ENCODE measurements at regions not wholly inside any gene's neighbourhood (a gene's known extent, or its start where the extent isn't known, plus 50 kb on each side); places are given as distances from the start of the nearest gene placed in this dataset.

DNA sequence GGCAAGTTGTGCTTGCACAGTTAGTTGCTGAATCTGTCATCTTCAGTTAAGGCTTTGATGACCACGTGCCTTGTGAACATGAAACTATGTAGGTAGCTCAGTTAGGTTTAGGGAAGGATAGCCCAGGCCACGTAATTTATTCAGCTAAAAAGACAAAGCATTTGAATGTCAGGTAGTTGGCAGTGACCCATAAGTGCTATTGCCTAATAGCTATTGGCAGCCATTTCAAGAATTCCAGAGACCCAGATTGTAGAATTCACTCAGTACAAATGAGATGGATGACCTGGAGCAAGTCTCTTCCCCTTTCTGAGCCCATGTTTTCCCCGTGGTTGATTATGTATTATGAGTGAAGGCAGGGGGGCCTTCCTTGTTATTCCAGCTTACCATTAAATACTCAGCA, 265.3 kb upstream of the ANO5 start:
- DNase-seq (ENCODE audit: extremely low spot score, unreplicated experiment), result no peak
- Mint-ChIP-seq H3K4me1 (ENCODE audit: unreplicated experiment) (no peaks in the 10 kb centered on the region), H3K27ac (ENCODE audit: unreplicated experiment) (no peak overlapping the region), H3K4me3 (ENCODE audit: unreplicated experiment) (no peak overlapping the region), H3K36me3 (ENCODE audit: unreplicated experiment) (no peaks in the 10 kb centered on the region), H3K9me3 (ENCODE audit: unreplicated experiment) (no peaks in the 10 kb centered on the region), H3K27me3 (ENCODE audit: unreplicated experiment) (no peaks in the 10 kb centered on the region)
- TF ChIP-seq, protein P1, sequence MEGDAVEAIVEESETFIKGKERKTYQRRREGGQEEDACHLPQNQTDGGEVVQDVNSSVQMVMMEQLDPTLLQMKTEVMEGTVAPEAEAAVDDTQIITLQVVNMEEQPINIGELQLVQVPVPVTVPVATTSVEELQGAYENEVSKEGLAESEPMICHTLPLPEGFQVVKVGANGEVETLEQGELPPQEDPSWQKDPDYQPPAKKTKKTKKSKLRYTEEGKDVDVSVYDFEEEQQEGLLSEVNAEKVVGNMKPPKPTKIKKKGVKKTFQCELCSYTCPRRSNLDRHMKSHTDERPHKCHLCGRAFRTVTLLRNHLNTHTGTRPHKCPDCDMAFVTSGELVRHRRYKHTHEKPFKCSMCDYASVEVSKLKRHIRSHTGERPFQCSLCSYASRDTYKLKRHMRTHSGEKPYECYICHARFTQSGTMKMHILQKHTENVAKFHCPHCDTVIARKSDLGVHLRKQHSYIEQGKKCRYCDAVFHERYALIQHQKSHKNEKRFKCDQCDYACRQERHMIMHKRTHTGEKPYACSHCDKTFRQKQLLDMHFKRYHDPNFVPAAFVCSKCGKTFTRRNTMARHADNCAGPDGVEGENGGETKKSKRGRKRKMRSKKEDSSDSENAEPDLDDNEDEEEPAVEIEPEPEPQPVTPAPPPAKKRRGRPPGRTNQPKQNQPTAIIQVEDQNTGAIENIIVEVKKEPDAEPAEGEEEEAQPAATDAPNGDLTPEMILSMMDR (IDR thresholded peaks at IDR 0.05), result no peak

DNA sequence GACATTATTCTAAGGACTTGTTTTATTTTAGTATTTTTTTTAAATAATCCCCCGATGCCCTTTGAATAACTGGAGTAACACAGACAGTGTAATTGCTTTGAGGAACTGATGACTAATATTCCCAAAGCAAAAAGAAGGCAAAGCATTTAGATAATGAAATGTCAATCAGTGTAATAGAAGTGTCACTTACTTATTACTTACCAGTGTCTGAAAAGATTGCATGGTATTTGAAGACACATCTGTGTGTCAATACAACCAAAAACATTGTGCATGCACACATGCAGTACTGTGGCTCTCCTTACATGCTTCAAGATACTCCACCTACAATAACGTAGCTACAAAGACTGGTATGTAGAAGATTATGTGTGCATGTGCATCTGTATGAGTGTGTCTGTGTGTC, 264.0 kb upstream of the ANO5 start:
- Mint-ChIP-seq H3K27ac (ENCODE audit: unreplicated experiment) (no peak overlapping the region), H3K4me1 (ENCODE audit: unreplicated experiment) (no peaks in the 10 kb centered on the region), H3K9me3 (ENCODE audit: unreplicated experiment) (no peaks in the 10 kb centered on the region), H3K4me3 (ENCODE audit: unreplicated experiment) (no peak overlapping the region), H3K36me3 (ENCODE audit: unreplicated experiment) (no peaks in the 10 kb centered on the region), H3K27me3 (ENCODE audit: unreplicated experiment) (no peaks in the 10 kb centered on the region)
- no peak for DNase-seq (ENCODE audit: extremely low spot score, unreplicated experiment)
- TF ChIP-seq, protein P1 (IDR thresholded peaks at IDR 0.05), result no peak

DNA sequence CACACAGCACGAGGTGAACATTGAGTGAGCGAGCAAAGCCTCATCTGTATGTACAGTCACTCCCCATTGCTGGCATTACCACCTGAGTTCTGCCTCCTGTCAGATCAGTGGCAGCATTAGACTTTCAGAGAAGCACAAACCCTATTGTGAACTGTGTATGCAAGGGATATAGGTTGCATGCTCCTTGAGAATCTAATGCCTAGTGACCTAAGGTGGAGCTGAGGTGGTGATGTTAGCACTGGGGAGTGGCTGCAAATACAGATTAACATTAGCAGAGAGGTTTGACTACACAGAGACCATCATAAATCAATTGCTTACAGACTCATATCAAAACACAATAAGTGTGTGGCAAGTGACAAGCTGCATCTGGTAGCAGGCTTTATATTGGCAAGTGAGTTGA, 262.5 kb upstream of the ANO5 start:
- Mint-ChIP-seq H3K4me1 (ENCODE audit: unreplicated experiment) (no peaks in the 10 kb centered on the region), H3K36me3 (ENCODE audit: unreplicated experiment) (no peaks in the 10 kb centered on the region), H3K9me3 (ENCODE audit: unreplicated experiment) (no peaks in the 10 kb centered on the region), H3K27me3 (ENCODE audit: unreplicated experiment) (no peaks in the 10 kb centered on the region), H3K4me3 (ENCODE audit: unreplicated experiment) (no peak overlapping the region), H3K27ac (ENCODE audit: unreplicated experiment) (no peak overlapping the region)
- DNase-seq (ENCODE audit: extremely low spot score, unreplicated experiment), result no peak
- TF ChIP-seq, protein P1 (IDR thresholded peaks at IDR 0.05), result no peak

DNA sequence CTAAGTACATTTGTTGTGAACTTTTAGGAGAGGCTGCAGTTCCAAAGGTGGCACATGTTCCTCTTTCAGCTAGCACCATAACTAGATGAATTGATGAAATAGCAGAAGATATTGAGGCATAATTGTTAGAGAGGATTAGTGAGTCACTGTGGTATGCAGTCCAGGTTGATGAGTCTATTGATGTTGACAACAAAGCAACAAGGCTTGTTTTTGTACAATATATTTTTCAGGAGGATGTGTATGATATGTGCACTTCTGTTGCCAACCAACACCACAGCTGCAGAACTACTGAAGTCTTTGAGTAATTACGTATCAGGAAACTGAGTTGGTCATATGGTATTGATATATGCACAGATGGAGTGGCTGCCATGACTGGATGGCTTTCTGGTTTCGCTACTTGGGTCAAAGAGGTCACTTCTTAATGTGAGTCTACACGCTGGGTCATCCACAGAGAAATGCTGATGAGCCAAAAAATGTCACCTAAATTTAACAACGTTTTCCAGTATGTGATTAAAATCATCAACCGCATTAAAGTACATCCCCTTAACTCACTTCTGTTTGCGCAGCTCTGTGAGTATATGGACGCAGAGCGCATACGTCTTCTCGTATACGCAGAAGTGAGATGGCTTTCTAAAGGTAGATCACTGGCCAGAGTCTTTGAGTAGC, 261.3 kb upstream of the ANO5 start:
- H3K36me3 Mint-ChIP-seq (ENCODE audit: unreplicated experiment), result no peaks in the 10 kb centered on the region
- no peaks in the 10 kb centered on the region for H3K4me1 Mint-ChIP-seq (ENCODE audit: unreplicated experiment)
- no peaks in the 10 kb centered on the region for H3K9me3 Mint-ChIP-seq (ENCODE audit: unreplicated experiment)
- H3K27me3 Mint-ChIP-seq (ENCODE audit: unreplicated experiment), result no peaks in the 10 kb centered on the region
- no peak overlapping the region for H3K27ac Mint-ChIP-seq (ENCODE audit: unreplicated experiment)
- no peak for DNase-seq (ENCODE audit: extremely low spot score, unreplicated experiment)
- TF ChIP-seq, protein P1 (IDR thresholded peaks at IDR 0.05), result no peak
- no peak overlapping the region for H3K4me3 Mint-ChIP-seq (ENCODE audit: unreplicated experiment)

DNA sequence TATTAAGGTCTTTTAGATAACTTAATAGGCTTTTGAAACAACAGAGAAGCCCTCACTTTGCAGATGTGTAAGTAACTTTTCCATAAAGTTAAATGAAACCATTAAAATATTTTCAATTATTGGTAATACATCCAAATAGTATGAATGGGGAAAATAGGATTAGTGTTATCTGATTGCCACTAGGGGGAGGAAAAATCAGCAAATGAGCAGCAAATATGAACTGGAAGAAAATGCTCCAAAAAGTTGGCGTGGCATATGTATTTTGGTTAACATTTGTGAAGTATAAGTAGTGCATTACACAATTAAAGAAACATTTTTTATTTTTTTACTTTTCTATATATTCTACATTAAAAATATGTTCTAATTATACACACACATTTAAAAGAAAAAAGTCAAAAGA, 259.8 kb upstream of the ANO5 start:
- Mint-ChIP-seq H3K27ac (ENCODE audit: unreplicated experiment) (no peak overlapping the region), H3K27me3 (ENCODE audit: unreplicated experiment) (no peaks in the 10 kb centered on the region), H3K4me1 (ENCODE audit: unreplicated experiment) (no peaks in the 10 kb centered on the region), H3K36me3 (ENCODE audit: unreplicated experiment) (no peaks in the 10 kb centered on the region), H3K4me3 (ENCODE audit: unreplicated experiment) (no peak overlapping the region), H3K9me3 (ENCODE audit: unreplicated experiment) (no peaks in the 10 kb centered on the region)
- DNase-seq (ENCODE audit: extremely low spot score, unreplicated experiment), result no peak
- TF ChIP-seq, protein P1 (IDR thresholded peaks at IDR 0.05), result peak; percentile 34

Measured in osteocyte (in vitro differentiated cells).